NCI-H82 (cell line): ENCODE measurements at regions not wholly inside any gene's neighbourhood (a gene's known extent, or its start where the extent isn't known, plus 50 kb on each side); places are given as distances from the start of the nearest gene placed in this dataset.
"Not testable (repeated sequence)": the region's sequence is repeated elsewhere in the genome, so short reads cannot be mapped to it uniquely, and the experiment has no call there.

Experiments used
- DNase-seq: peaks from one replicate; lab custom pipeline; 2025; lab: John Stamatoyannopoulos, UW

- DNase-seq, result not testable (repeated sequence)
These were observed 612.0 kb downstream of the TTLL7 start for GRCh38 chr1:83386946-83387345.

- DNase-seq, result not testable (repeated sequence)
These were observed 615.8 kb downstream of the TTLL7 start for GRCh38 chr1:83383107-83383506.

- not testable (repeated sequence) for DNase-seq
These were observed 625.9 kb downstream of the TTLL7 start for GRCh38 chr1:83373018-83373417.

- not testable (repeated sequence) for DNase-seq
These were observed 629.1 kb downstream of the TTLL7 start for GRCh38 chr1:83369853-83370252.

- DNase-seq, result not testable (repeated sequence)
These were observed 633.6 kb downstream of the TTLL7 start for GRCh38 chr1:83365320-83365719.

- DNase-seq, result not testable (repeated sequence)
These were observed 653.6 kb downstream of the TTLL7 start for GRCh38 chr1:83345375-83345774.

- DNase-seq, result not testable (repeated sequence)
These were observed 655.2 kb downstream of the TTLL7 start for GRCh38 chr1:83343767-83344166.

- DNase-seq, result peak; percentile 8
These were observed 655.9 kb downstream of the TTLL7 start for GRCh38 chr1:83342995-83343394.

GRCh38 chr1:83332308-83332707 lies 666.6 kb downstream of the TTLL7 start:
- DNase-seq, result not testable (repeated sequence)

- no peak for DNase-seq
These were observed 680.6 kb downstream of the TTLL7 start for GRCh38 chr1:83318366-83318765.

GRCh38 chr1:83315446-83315845 lies 683.5 kb downstream of the TTLL7 start:
- peak; percentile 92 for DNase-seq

- DNase-seq, result not testable (repeated sequence)
These were observed 688.8 kb downstream of the TTLL7 start for GRCh38 chr1:83310161-83310560.

- DNase-seq, result not testable (repeated sequence)
These were observed 689.9 kb downstream of the TTLL7 start for GRCh38 chr1:83309035-83309434.

GRCh38 chr1:83306811-83307210 lies 692.1 kb downstream of the TTLL7 start:
- not testable (repeated sequence) for DNase-seq

GRCh38 chr1:83295594-83295993 lies 703.3 kb downstream of the TTLL7 start:
- not testable (repeated sequence) for DNase-seq

- DNase-seq, result not testable (repeated sequence)
These were observed 711.5 kb downstream of the TTLL7 start for GRCh38 chr1:83287391-83287790.

- DNase-seq, result not testable (repeated sequence)
These were observed 724.3 kb downstream of the TTLL7 start for GRCh38 chr1:83274656-83275055.

- DNase-seq, result not testable (repeated sequence)
These were observed 726.4 kb downstream of the TTLL7 start for GRCh38 chr1:83272484-83272883.

GRCh38 chr1:83271834-83272233 lies 727.1 kb downstream of the TTLL7 start:
- not testable (repeated sequence) for DNase-seq

- not testable (repeated sequence) for DNase-seq
These were observed 728.1 kb downstream of the TTLL7 start for GRCh38 chr1:83270801-83271200.

GRCh38 chr1:83263808-83264207 lies 735.1 kb downstream of the TTLL7 start:
- not testable (repeated sequence) for DNase-seq

- peak; percentile 18 for DNase-seq
These were observed 747.2 kb downstream of the TTLL7 start for GRCh38 chr1:83251687-83252086.

GRCh38 chr1:83246780-83247179 lies 752.2 kb downstream of the TTLL7 start:
- DNase-seq, result not testable (repeated sequence)

GRCh38 chr1:83244832-83245231 lies 754.1 kb downstream of the TTLL7 start:
- DNase-seq, result peak; percentile 5
